GM12878 (cell line): ENCODE measurements at regions not wholly inside any gene's neighbourhood (a gene's known extent, or its start where the extent isn't known, plus 50 kb on each side); places are given as distances from the start of the nearest gene placed in this dataset.
A peak's percentile ranks its signal among the peaks of the same experiment; 100 is the strongest.

Experiments used
- ATAC-seq: fragments of 200-7000 bp; cut with Tn5 transposase; 3 replicates; pipeline ENCODE4 v1.9.1; 2020; ENCODE audit warnings: mild to moderate bottlenecking, moderate library complexity
- BruUV-seq: library from RNA; stranded (reverse); fragments of 400-500 nt; replicated peaks from 2 replicates; lab custom pipeline; 2021; lab: Mats Ljungman, UMichigan
- CTCF ChIA-PET: fragments of 300-600 bp; sonication (Branson Sonifier 250); formaldehyde crosslinking; extraction: SDS; loops from one replicate; lab custom pipeline; 2021; ENCODE audit warnings: inconsistent platforms; lab: Yijun Ruan, JAX
- POLR2A ChIA-PET: fragments of 350-600 bp; formaldehyde crosslinking; extraction: SDS; loops from one replicate; lab custom pipeline; 2021; ENCODE audit warnings: inconsistent platforms; lab: Charles Lee
- RAD21 ChIA-PET: fragments of 300-600 bp; sonication (Branson Sonifier 250); formaldehyde crosslinking; loops from one replicate; lab custom pipeline; 2023; ENCODE audit warnings: antibody characterized with exemption; ENCODE audit not compliant: unreplicated experiment; lab: Charles Lee
- SMC1A ChIA-PET: fragments of 300-600 bp; sonication (Branson Sonifier 250); formaldehyde crosslinking; loops from one replicate; lab custom pipeline; 2023; ENCODE audit not compliant: unreplicated experiment, uncharacterized antibody; lab: Charles Lee
- DNase-seq: peaks from one replicate; pipeline ENCODE4 v3.0.0-alpha.2; 2011; ENCODE audit warnings: low read depth, low spot score
- FAIRE-seq: peaks from 3 replicates; lab custom pipeline; 2011; peaks lifted over from hg19 to GRCh38; lab: Jason Lieb, UNC
- H2AFZ ChIP-seq: 2 replicates; pipeline ENCODE4 v1.6.0; 2011; ENCODE audit warnings: low read depth, low read length, control low read depth; ENCODE audit not compliant: control insufficient read depth
- H3K27ac ChIP-seq: 2 replicates; pipeline ENCODE4 v1.5.1; 2011; ENCODE audit warnings: control low read depth; ENCODE audit not compliant: control insufficient read depth, insufficient read depth
- H3K27me3 ChIP-seq, 2 experiments: replicated peaks in 1 of 2; 2 replicates each; pipeline versions ENCODE4 v1.6.0 to v1.6.1; 2011; ENCODE audit warnings: low read length in 1 of 2; ENCODE audit not compliant: control insufficient read depth in 2 of 2, insufficient read depth in 2 of 2
- H3K36me3 ChIP-seq, 2 experiments: 2 replicates each; pipeline ENCODE4 v1.5.1; 2011; ENCODE audit warnings: low read length in 1 of 2; ENCODE audit not compliant: control insufficient read depth in 2 of 2, insufficient read depth in 2 of 2
- H3K4me1 ChIP-seq: 2 replicates; pipeline ENCODE4 v1.6.1; 2011; ENCODE audit warnings: mild to moderate bottlenecking, low read length, moderate library complexity, mixed read lengths; ENCODE audit not compliant: control insufficient read depth, insufficient read depth
- H3K4me2 ChIP-seq: 2 replicates; pipeline ENCODE4 v1.6.0; 2011; ENCODE audit warnings: control low read depth; ENCODE audit not compliant: control insufficient read depth, insufficient read depth
- H3K4me3 ChIP-seq: fragments of 200-600 bp; sonication (generic); 2 replicates; pipeline ENCODE4 v1.5.1; 2016
- H3K79me2 ChIP-seq: 2 replicates; pipeline ENCODE4 v1.6.0; 2011; ENCODE audit warnings: low read length; ENCODE audit not compliant: control insufficient read depth, insufficient read depth
- H3K9ac ChIP-seq: 2 replicates; pipeline ENCODE4 v1.8.0; 2011; ENCODE audit warnings: low read length, control low read depth, mixed read lengths; ENCODE audit not compliant: control insufficient read depth, insufficient read depth
- H3K9me3 ChIP-seq: replicated peaks from 3 replicates; pipeline ENCODE4 v1.5.1; 2011; ENCODE audit warnings: mild to moderate bottlenecking, low read length; ENCODE audit not compliant: control insufficient read depth, insufficient read depth
- H4K20me1 ChIP-seq: 2 replicates; pipeline ENCODE4 v1.6.0; 2011; ENCODE audit not compliant: control insufficient read depth, insufficient read depth
- CEBPB ChIP-seq, 2 experiments: fragments of 150-350 bp in 1 of 2; IDR thresholded peaks; 2 replicates each; pipeline ENCODE4 v1.6.1; 2012 to 2014; ENCODE audit warnings: low read depth in 2 of 2, low read length in 2 of 2, borderline replicate concordance in 1 of 2, inconsistent platforms in 1 of 2
- ESRRA ChIP-seq: IDR thresholded peaks from 2 replicates; pipeline ENCODE4 v1.6.1; 2012; ENCODE audit warnings: mild to moderate bottlenecking, low read length, improper control_type of control experiment
- LARP7 ChIP-seq: fragments of 450-650 bp; IDR thresholded peaks from 2 replicates; pipeline ENCODE4 v1.6.1; 2017; ENCODE audit warnings: mild to moderate bottlenecking
- PAX5 ChIP-seq: IDR thresholded peaks from 2 replicates; pipeline ENCODE4 v1.6.1; 2011; ENCODE audit warnings: low read depth, low read length, borderline replicate concordance
- PAX8 ChIP-seq: fragments of 450-650 bp; IDR thresholded peaks from 2 replicates; pipeline ENCODE4 v1.6.1; 2017; ENCODE audit warnings: mild to moderate bottlenecking, moderate library complexity
- SPI1 ChIP-seq: IDR thresholded peaks from 2 replicates; pipeline ENCODE4 v1.6.1; 2011; ENCODE audit warnings: low read depth, mild to moderate bottlenecking, low read length, moderate library complexity, borderline replicate concordance; ENCODE audit not compliant: insufficient read depth
- SREBF2 ChIP-seq: IDR thresholded peaks from 2 replicates; pipeline ENCODE4 v1.6.1; 2012; ENCODE audit warnings: mild to moderate bottlenecking, low read length
- ZNF24 ChIP-seq: fragments of 450-650 bp; IDR thresholded peaks from 2 replicates; pipeline ENCODE4 v1.6.1; 2017; ENCODE audit warnings: antibody characterized with exemption, mild to moderate bottlenecking
- ZNF274 ChIP-seq: IDR thresholded peaks from one replicate; pipeline ENCODE4 v1.8.0; 2011; ENCODE audit not compliant: insufficient read length, insufficient read depth
- ZNF622 ChIP-seq: fragments of 450-650 bp; IDR thresholded peaks from 2 replicates; pipeline ENCODE4 v1.6.1; 2017; ENCODE audit warnings: mild to moderate bottlenecking, inconsistent platforms
- ZSCAN29 ChIP-seq: fragments of 450-650 bp; IDR thresholded peaks from 2 replicates; pipeline ENCODE4 v1.6.1; 2017; ENCODE audit warnings: mild to moderate bottlenecking, moderate library complexity
- WGBS: methylation state at CpG from one replicate; pipeline ENCODE4 v1.1.6; 2016; ENCODE audit warnings: low lambda C conversion rate; ENCODE audit not compliant: insufficient replicate concordance, insufficient coverage; ENCODE audit errors: missing lambda C conversion rate; 5-methylcytosine and 5-hydroxymethylcytosine counted together
- in situ Hi-C: fragments of 300-500 bp; cut with MboI; formaldehyde crosslinking; loops from 9 replicates; pipeline ENCODE4 v1.14.3; 2018; ENCODE audit warnings: mixed read lengths
- intact Hi-C: fragments of 100-400 bp; cut with micrococcal nuclease; formaldehyde crosslinking; loops from one replicate; pipeline ENCODE4 v1.14.2; 2022; ENCODE audit not compliant: unreplicated experiment
- TF ChIP-seq, protein P1 (sequence below): fragments of 450-650 bp; IDR thresholded peaks from 2 replicates; pipeline ENCODE4 v1.6.1; 2018; ENCODE audit warnings: borderline replicate concordance, mild to moderate bottlenecking; ENCODE audit not compliant: partially characterized antibody
- TF ChIP-seq, protein P2 (sequence below): IDR thresholded peaks from 2 replicates; pipeline ENCODE4 v1.6.1; 2011; ENCODE audit warnings: low read depth, low read length, improper control_type of control experiment, borderline replicate concordance
- TF ChIP-seq, protein P3 (sequence below): IDR thresholded peaks from 2 replicates; pipeline ENCODE4 v1.6.1; 2012; ENCODE audit warnings: improper control_type of control experiment, low read depth, low read length; ENCODE audit not compliant: insufficient replicate concordance

DNA sequence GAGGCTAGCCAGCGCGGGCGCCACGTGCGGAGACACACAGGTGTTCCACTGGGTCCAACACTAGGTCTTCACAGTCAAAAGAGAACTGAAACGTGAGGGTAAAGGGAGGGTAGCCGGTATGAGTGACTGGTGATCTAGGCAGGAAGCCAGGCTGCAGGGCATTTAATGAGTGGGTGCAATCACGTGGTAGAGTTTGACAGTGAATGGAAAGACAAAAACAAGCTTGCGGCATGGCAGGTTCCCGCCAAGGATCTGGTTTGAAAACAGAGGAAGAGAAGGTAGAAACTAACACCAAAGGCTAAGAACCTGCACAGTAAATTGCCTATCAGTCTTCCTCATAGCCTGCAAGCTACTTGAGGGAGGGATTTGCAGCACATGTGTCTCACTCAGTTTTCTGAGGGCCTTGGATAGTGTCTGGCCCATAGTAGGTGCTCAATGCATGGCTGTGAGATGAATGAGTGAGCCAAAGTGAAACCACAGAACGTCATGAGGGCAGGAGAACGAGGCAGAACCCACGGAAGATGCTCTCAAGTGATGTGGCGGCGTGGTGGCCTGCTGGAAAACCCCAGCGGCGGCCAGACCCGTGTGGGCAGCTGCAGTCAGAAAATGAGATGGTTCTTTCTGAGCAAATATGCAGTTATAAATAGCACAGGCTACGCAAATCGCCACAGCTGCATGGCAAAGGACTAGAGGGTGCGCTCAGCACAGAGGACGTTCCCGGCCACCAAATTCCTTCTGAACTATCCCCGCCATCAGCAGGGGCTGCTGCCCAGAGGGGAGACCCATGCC lies 183.6 kb upstream of the NFE2L3 start (continued):
- TF ChIP-seq PAX8: no peak
- TF ChIP-seq ESRRA: no peak
- peak; percentile 33 for TF ChIP-seq LARP7

DNA sequence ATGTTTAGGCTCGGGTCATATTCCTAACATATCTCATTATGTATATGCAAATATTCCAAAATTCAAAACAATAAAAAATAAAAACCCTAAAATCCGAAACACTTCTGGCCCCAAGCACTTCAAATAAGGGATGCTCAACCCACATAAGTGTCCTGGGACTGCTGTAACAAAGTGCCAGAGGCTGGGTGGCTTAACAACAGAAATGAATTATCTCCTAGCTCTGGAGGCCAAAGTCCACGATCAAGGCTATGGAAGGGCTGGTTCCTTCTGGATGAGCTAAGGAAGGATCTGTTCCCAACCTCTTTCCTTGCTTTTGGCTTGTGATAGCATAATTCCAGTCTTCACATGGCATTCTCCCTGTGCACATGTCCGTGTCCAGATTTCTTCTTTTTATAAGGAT lies 181.6 kb upstream of the NFE2L3 start:
- no peaks in the 10 kb centered on the region for H4K20me1 ChIP-seq
- SMC1A ChIA-PET: interaction anchor here (7.9 kb wide), 1 partner anchor 73 kb away, joined by 132 read pairs; no protein-coding TSS in a partner anchor
- H3K27ac ChIP-seq: no peak overlapping the region
- H3K9ac ChIP-seq: no peak overlapping the region
- ATAC-seq (no peak), FAIRE-seq (no peak), DNase-seq (no peak)
- no peaks in the 10 kb centered on the region for H3K79me2 ChIP-seq
- no TSS peak for BruUV-seq
- intact Hi-C loops (no loop called here), in situ Hi-C loops (loop anchor here (25.0 kb wide), 1 partner anchor 1058 kb away; no protein-coding TSS in a partner anchor)
- no peaks in the 10 kb centered on the region for H3K27me3 ChIP-seq
- RAD21 ChIA-PET: interaction anchor here (3.7 kb wide), 1 partner anchor 62 kb away, joined by 16 read pairs; no protein-coding TSS in a partner anchor
- no peak overlapping the region for H2AFZ ChIP-seq
- no peak overlapping the region for H3K4me3 ChIP-seq
- H3K4me2 ChIP-seq: no peak overlapping the region
- POLR2A ChIA-PET: interaction anchor here (3.9 kb wide), 1 partner anchor 76 kb away, joined by 21 read pairs; no protein-coding TSS in a partner anchor
- no peaks in the 10 kb centered on the region for H3K36me3 ChIP-seq
- 100% methylated on average over 4 of the region's 4 CpGs for WGBS
- H3K4me1 ChIP-seq: peaks cover 39% of the 10 kb centered on the region
- CTCF ChIA-PET: interaction anchor here (1.1 to 6.3 kb wide), 3 partner anchors 75 to 121 kb away, joined by 3 to 83 read pairs (median 4); no protein-coding TSS in a partner anchor
- H3K9me3 ChIP-seq: no peaks in the 10 kb centered on the region
- TF ChIP-seq PAX5: no peak
- no peak for TF ChIP-seq ZNF24
- TF ChIP-seq ZSCAN29: no peak
- TF ChIP-seq SREBF2: no peak
- TF ChIP-seq SPI1: no peak
- TF ChIP-seq, protein P1, sequence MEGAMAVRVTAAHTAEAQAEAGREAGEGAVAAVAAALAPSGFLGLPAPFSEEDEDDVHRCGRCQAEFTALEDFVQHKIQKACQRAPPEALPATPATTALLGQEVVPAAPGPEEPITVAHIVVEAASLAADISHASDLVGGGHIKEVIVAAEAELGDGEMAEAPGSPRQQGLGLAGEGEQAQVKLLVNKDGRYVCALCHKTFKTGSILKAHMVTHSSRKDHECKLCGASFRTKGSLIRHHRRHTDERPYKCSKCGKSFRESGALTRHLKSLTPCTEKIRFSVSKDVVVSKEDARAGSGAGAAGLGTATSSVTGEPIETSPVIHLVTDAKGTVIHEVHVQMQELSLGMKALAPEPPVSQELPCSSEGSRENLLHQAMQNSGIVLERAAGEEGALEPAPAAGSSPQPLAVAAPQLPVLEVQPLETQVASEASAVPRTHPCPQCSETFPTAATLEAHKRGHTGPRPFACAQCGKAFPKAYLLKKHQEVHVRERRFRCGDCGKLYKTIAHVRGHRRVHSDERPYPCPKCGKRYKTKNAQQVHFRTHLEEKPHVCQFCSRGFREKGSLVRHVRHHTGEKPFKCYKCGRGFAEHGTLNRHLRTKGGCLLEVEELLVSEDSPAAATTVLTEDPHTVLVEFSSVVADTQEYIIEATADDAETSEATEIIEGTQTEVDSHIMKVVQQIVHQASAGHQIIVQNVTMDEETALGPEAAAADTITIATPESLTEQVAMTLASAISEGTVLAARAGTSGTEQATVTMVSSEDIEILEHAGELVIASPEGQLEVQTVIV: no peak
- TF ChIP-seq ZNF622: no peak
- TF ChIP-seq, protein P2, sequence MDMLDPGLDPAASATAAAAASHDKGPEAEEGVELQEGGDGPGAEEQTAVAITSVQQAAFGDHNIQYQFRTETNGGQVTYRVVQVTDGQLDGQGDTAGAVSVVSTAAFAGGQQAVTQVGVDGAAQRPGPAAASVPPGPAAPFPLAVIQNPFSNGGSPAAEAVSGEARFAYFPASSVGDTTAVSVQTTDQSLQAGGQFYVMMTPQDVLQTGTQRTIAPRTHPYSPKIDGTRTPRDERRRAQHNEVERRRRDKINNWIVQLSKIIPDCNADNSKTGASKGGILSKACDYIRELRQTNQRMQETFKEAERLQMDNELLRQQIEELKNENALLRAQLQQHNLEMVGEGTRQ: no peak
- TF ChIP-seq, protein P3, sequence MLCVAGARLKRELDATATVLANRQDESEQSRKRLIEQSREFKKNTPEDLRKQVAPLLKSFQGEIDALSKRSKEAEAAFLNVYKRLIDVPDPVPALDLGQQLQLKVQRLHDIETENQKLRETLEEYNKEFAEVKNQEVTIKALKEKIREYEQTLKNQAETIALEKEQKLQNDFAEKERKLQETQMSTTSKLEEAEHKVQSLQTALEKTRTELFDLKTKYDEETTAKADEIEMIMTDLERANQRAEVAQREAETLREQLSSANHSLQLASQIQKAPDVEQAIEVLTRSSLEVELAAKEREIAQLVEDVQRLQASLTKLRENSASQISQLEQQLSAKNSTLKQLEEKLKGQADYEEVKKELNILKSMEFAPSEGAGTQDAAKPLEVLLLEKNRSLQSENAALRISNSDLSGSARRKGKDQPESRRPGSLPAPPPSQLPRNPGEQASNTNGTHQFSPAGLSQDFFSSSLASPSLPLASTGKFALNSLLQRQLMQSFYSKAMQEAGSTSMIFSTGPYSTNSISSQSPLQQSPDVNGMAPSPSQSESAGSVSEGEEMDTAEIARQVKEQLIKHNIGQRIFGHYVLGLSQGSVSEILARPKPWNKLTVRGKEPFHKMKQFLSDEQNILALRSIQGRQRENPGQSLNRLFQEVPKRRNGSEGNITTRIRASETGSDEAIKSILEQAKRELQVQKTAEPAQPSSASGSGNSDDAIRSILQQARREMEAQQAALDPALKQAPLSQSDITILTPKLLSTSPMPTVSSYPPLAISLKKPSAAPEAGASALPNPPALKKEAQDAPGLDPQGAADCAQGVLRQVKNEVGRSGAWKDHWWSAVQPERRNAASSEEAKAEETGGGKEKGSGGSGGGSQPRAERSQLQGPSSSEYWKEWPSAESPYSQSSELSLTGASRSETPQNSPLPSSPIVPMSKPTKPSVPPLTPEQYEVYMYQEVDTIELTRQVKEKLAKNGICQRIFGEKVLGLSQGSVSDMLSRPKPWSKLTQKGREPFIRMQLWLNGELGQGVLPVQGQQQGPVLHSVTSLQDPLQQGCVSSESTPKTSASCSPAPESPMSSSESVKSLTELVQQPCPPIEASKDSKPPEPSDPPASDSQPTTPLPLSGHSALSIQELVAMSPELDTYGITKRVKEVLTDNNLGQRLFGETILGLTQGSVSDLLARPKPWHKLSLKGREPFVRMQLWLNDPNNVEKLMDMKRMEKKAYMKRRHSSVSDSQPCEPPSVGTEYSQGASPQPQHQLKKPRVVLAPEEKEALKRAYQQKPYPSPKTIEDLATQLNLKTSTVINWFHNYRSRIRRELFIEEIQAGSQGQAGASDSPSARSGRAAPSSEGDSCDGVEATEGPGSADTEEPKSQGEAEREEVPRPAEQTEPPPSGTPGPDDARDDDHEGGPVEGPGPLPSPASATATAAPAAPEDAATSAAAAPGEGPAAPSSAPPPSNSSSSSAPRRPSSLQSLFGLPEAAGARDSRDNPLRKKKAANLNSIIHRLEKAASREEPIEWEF: no peak
- no peak for TF ChIP-seq ZNF274
- TF ChIP-seq CEBPB (IDR thresholded peaks at IDR 0.05; ENCODE audit: borderline replicate concordance in 1 of 2, low read depth in 2 of 2, low read length in 2 of 2): no peak
